GM19328 (cell line): ENCODE measurements at regions not wholly inside any gene's neighbourhood (a gene's known extent, or its start where the extent isn't known, plus 50 kb on each side); places are given as distances from the start of the nearest gene placed in this dataset.
"Not testable (repeated sequence)": the region's sequence is repeated elsewhere in the genome, so short reads cannot be mapped to it uniquely, and the experiment has no call there.

Experiments
- ATAC-seq: cut with Tn5 transposase; IDR thresholded peaks from one replicate; pipeline ENCODE4 v1.9.1; 2021; ENCODE audit warnings: mild to moderate bottlenecking, moderate library complexity; ENCODE audit not compliant: unreplicated experiment

DNA sequence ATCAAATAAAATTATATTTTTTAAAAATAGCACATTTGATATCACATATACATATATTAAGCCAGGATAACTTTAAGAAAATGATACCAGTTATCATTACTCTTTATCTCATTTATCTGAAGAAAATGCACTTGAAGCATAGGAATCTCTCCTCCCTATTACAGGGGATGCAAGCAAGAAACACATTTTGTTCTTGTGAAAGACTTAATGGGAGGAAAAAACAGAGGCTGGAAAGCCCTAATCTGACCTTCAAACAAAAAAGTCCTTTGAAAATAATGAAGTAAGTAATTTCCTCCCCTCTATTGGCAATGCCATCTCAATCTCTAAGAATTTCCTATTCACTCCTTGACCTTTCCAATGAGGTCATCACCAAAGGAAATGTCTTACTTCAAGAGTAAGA is 1012.6 kb upstream of the ADAMTS5 start:
- ATAC-seq: not testable (repeated sequence)

DNA sequence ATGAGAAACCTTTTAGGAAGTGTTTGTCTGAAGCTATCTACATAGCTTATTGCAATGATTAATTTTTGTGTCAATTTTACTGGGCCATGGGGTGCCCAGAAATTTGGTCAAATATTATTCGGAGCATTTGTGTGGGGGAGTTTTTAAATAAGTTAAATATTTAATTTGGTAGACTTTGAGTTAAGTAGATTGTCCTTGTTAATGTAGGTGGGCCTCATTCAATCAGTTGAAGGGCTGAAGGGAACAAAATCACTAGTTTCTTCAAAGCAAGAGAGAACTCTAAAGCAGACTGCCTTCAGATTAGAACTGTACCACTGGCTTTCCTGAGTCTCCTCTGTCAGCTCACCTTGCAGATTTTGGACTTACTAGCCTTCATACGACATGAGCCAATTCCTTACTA is 1008.6 kb upstream of the ADAMTS5 start:
- ATAC-seq: no peak

DNA sequence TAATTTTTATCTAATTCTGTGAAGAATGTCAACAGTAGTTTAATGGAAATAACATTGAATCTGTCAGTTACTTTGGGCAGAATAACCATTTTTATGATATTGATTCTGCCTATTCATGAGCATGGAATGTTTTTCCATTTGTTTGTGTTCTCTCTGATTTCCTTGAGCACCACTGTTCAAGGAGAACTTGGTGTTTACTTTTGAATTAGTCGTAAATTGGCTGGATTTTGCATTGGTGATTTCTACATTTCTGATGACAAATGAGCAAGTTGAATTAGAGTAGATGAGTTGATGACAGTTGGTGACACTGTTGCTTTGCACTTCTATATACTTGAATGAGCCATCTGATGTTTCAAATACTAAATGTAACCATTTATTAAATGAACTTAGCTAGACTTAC is 1007.3 kb upstream of the ADAMTS5 start:
- ATAC-seq: not testable (repeated sequence)

DNA sequence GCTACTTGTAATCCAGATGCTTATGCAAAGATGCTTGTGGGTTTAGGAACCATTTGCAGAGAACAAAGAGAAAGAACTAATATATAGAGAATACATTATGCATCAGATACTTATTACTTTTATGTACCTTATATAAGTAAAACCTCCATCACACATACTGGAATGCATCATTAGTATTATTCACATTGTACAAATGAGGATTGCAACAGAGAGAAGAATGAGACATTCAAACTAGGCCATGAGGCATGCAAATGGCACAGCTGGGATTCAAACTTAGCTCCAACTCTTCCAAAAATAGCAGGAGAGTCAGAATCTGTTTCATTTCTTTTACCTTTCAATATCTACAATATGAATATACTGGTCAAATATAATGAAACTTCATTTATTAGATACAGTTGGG is 1001.4 kb upstream of the ADAMTS5 start:
- ATAC-seq: not testable (repeated sequence)

DNA sequence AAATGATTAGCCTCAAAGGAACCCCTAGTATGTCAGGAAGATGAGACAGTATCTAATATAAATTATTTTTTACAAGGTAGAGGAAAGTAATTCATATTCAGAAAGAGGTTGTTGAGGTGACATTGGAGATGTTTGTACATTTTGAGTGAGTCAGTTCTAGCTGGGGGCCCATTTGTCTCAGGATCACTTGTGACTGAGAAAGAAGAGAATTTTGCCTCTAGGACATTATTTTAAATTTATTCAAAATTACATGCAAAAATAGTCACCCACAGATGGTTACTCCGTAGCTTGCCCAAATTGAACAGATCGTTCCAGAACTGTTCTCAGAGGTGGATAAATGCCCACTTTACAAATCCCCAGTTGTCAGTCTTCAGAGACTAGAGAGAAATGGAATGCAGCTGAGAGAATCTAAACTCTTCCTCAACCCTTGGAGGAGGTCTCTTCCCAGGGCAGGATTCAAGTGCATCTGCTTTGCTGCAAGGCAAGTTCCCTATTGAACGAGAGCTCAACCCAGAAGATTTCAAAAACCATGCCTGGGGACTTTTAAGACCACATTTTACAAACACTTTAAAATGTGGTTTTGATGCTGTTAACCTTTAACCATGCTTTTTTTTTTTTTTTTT is 987.8 kb upstream of the ADAMTS5 start:
- no peak for ATAC-seq

DNA sequence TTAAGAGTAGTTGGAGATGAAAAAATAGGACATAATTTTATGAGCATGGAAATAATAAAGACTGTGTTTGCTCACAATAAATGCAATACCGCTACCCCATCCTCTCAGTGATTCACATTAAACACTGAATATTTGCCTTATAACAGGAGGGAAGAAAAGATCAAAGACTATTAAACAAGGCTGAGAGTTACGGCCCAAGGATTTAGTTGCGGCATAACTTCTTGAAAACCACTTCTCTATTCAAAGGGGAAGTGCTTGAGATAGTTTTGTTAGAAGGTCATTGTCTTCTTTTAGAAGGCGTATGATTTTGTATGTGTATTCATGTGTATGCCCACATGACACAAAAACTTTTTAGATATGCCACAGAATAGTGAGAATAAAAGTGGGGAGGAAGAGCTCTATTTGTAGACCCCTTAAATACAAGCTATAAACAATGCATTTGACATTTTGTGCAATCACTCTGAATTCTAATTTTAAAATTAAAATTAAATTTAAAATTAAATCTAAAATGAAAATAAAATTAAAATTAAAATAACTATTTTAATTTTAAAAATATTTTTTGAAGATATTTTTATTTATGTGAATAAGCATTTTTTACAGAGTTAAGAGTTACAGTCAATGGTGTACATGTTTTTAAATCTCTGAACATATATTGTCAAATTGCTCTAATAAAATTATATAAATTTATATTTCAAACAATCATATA is 986.6 kb upstream of the ADAMTS5 start:
- no peak for ATAC-seq

DNA sequence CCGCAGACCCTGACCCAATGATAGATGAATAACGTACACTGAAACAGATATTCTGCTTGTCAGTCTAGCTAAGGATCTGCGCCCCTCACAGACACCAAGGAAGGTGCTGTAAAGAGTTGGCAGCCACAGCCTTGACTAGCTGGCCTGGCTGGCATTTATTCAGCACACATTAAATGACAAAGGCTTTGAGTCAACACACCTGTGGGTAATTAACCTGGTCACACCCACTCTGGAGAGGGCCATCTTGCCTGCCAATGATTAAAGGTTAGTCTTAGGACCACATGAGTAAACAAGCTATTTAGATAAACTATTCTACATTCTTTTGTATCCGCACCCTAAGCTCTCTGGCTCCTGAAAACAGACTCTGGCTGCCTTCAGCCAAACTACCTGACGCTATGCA is 982.2 kb upstream of the ADAMTS5 start:
- not testable (repeated sequence) for ATAC-seq

DNA sequence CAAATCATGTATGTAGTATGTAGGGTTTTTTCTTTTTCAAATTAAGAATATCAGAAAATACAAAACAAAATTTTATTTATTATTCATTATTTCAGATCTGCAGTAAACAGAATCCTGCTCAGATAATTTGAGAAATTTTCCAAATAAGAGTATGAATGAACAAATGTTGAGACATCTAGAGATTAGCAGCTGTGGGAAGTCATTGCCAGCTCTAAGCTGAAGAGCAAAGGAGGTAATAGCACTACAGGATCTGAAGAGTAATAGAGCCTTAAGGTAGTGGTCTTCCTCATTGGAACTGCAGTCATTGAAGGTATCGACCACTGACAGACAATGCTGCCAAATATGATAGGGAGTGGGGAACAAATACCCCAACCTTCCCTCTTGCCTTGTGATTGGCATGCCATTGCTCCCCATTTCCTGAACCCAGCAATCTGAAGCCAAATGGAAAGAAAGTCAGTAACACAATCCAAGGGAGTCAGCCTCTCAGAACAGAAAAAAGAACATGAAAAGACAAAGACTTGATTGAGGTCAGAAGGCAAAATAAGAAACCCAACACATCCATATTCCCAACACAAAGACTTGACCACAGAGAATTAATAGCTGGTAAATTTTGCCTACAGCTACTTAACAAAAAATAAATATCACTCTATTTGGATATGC is 963.4 kb upstream of the ADAMTS5 start:
- not testable (repeated sequence) for ATAC-seq

DNA sequence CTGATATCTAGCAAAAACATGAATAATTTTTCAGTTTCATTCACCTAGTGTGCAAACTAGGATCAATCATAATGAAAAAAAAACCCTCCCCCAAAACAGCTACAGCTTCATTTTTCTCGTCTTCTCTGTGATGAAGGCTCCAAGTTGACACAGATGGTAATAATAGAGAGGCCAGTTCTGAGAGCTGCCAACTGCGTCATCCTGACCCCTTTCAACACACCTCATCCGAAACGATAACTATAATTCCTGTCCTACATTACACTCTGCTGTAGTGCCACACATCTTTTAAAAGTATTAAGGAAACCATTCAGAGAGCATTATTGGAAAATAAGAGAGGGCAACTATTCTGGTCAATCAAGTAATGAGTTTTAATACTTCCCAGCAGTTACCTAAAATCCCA is 962.3 kb upstream of the ADAMTS5 start:
- not testable (repeated sequence) for ATAC-seq

DNA sequence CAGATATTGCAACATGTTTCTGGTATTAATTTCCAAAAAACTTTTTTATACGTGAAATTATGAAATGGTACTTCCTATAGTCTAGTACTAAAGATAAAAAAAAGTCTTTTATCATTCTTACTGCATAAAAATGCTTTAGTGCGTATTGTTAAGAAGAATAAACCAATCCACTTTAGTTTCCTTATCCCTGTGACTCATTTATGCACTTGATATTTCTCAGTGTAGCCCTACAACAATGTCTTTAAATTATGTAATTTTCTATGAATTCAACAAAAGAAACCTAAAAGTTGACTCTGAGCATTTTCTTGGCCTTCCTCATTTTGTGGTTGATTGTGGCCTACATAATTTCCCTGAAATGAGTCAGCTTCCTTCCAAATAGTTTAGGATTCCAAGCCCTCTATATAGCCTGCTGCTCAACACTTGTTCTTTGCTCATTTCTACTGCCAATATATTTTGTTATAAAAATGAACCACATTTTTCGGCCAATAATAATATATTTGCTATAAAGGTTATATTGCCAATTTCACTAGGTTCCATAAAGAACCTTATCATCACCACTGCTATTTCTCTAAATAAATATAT is 961.7 kb upstream of the ADAMTS5 start:
- ATAC-seq: not testable (repeated sequence)

DNA sequence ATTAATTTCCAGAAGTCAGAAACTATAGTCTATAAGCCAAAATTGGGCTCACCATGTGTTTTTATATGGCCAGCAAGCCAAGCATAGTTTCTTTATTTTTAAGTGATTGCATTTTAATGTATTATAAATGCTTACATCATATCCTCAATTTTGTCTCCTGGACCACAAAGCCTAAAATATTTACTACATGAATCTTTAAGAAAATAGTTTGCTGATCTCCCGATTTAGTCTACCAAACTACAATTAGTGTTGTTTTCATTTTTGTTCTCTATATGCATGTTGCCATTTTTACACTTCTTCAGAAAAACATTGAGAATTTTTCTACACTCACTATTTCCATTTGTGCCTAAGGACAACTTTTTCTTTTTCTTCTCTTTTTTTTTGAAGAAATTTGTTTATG is 954.5 kb upstream of the ADAMTS5 start:
- ATAC-seq: not testable (repeated sequence)

DNA sequence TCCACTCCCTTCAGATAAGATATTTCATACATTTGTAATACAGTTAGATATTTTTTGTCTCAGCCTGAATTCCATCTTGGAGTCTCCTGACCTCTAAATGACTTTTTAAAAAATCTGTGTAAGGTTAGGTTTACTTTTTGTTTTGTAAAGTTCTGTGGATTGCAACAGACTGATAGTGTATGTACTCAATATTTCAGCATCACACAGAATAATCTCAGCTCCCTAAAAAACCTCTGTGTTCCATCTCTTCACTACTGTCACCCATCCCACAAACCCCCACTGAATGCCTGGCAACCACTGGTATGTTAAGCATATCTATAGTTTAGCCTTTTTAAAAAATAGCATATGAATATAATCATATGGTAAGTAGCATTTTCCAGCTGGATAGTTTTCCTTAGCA is 951.1 kb upstream of the ADAMTS5 start:
- ATAC-seq: not testable (repeated sequence)

DNA sequence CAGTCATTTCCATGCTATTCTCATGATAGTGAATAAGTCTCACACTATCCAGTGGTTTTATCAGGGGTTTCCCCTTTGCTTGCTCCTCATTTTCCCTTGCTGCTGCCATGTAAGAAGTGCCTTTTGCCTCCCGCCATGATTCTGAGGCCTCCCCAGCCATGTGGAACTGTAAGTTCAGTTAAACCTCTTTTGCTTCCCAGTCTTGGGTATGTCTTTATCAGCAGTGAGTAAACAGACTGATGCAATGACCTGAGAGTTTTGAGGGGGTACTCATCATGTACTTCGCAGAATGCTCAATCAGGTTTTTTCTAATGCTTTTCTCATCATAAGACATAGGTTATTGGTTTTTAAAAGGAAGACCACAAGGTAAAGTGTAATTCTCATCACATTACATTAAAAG is 949.4 kb upstream of the ADAMTS5 start:
- ATAC-seq: not testable (repeated sequence)

DNA sequence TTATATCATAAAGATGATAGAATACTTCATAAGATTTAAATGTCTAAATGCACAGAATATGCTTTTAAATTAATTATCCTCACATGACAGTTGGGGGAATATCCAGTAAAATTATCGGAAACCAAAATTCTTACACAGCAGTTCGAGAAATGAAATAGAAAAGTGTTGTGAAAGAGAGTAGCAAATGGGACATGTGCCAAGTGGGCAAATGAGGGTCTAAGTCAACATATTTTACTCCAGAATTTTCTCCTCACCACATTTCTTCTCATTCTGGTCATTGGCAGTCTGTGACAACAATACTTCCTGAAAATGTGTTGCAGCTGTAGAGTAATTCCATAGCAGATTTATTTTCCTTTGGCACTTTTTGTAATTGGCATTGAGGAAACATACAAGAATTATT is 945.2 kb upstream of the ADAMTS5 start:
- ATAC-seq: not testable (repeated sequence)

DNA sequence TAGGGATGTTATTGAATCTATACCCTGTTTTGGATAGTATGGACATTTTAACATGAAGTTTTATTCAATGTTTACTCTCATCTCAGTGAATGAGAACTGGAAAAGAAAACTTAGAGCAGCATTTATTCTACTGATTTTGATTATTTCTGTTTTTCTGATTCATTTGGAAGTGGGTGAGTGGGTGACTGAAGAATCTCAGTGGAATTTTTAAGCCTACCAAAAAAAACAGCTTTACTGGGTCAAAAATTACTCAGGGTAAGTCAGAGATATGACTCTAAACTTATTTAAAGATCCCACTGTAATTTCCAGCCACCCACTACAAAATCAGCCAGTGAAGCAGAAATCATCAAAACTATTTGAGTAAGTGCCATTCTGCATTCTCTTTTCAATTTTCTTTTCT is 942.6 kb upstream of the ADAMTS5 start:
- not testable (repeated sequence) for ATAC-seq

DNA sequence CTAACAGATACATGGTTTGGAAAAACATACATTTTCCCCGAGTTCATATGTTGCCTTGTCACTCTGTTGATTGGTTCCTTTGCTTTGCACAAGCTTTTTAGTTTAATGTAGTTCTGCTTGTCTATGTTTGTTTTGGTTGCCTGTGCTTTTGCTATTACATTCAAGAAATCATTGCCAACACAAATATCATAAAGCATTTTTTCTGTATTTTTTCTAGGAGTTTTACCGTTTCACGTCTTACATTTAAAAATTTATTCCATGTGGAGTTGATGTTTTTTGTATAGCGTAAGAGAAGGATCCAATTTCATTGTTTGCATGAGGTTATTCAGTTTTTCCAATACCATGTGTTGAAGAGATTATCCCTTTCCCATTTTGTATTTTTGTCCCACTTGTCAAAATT is 941.9 kb upstream of the ADAMTS5 start:
- ATAC-seq: not testable (repeated sequence)

DNA sequence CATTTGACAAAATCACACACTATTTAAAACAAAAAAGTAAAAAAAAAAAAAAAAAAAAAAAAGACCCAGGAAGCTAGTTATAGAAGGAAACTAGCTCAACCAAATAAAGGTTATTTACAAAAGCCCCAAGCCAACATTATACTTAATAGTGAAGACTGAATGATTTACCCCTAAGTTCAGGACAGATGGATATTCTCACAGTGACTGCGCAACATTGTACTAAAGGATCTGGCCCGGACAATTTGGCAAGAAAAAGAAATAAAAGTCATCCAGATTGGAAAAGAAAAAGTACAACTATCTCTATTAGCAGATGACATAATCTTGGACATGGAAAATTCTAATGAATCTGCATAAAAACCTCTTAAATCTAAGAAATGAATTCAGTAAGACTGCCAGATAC is 936.0 kb upstream of the ADAMTS5 start:
- ATAC-seq: not testable (repeated sequence)

DNA sequence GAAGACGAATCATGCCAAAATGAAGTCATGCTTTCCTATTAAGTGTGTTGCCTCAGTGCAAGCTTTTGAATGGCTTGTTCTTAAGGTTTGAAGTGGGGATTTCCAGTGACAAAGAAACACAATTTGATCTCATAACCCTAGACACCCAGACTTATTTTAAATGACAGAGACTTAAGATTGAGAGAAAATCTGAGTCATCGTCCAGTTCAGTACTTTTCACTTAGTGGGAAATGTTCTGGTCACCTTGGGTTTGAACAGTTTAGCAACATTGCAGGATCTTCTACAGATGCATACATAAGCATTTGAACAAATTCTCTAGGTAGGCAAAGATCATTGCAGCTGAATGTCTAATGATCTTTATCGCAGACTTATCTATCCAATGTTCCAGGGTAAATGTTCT is 926.7 kb upstream of the ADAMTS5 start:
- ATAC-seq: not testable (repeated sequence)

DNA sequence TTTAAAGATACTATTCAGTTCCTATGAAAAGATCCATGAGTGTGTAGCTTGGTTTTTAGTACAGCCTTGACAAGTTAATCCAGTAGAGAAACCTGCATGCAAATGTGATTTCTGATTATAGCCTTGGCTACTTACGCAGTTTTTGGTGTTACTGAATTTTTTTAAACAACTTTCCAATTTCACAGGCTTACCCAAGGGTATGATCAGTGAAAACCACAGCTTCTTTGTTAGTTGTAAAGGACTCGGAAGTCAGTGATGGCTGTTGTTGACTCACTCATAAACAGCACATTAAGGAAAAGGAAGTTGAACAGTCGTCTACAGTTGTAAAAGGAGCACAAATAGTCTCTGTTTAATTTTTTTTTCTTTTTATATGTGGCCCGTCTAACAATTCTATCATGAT is 924.6 kb upstream of the ADAMTS5 start:
- not testable (repeated sequence) for ATAC-seq

DNA sequence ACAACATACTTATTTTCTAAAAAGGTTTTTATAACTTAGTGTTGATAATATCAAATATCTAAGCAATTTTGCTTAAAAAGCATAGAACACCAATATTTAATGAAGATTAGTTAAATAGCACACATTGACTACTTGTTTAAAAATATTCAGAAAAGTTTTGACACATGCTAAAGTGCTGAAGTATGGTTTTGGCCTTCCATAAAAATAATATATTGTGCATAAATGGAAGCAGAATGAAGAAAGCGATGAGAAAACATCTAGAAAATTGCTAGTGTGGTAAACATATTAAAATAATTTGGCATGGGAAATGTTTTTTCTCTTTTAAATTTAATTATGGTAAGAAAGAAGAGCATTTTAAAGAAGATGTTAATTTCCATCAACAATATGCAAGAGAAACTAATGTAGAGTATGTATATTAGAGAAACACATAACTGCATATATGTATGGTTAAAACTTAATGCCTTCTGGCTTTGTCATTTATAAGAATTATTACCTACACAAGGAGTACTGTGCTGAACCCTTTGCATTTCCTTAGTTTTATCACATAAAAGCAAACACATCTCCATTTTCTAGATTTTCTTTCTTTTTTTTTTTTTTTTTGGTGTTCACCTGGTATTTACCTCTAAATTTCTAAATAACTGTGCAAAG is 921.0 kb upstream of the ADAMTS5 start:
- not testable (repeated sequence) for ATAC-seq

DNA sequence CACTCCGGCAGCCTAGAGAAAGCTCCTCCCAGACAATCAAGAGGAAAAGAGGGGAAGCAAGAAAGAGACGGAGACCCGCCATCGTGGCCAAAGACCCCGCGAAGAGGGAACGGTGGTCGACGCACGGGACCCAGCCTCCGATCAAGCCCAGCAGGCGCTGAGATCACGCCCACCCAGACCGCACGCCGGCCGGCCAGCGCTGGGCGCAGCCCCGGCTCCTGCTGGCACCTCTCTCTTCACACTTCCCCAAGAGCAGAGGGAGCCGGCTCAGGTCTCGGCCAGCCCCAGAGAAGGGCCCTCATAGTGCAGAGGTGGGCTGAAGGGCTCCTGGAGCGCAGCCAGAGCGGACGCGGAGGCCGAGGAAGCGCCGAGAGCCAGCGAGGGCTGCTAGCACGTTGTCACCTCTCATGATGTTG is 918.4 kb upstream of the ADAMTS5 start:
- no peak for ATAC-seq
